HepG2 (cell line): ENCODE measurements at regions not wholly inside any gene's neighbourhood (a gene's known extent, or its start where the extent isn't known, plus 50 kb on each side); places are given as distances from the start of the nearest gene placed in this dataset.

Experiments used
- ATAC-seq: fragments of 200-7000 bp; cut with Tn5 transposase; 3 replicates; pipeline ENCODE4 v1.9.1; 2020; ENCODE audit warnings: mild to moderate bottlenecking, moderate library complexity
- BruUV-seq: library from RNA; stranded (reverse); fragments of 400-500 nt; replicated peaks from 2 replicates; lab custom pipeline; 2021; lab: Mats Ljungman, UMichigan
- CTCF ChIA-PET: fragments of 300-600 bp; formaldehyde crosslinking; extraction: SDS; loops from one replicate; lab custom pipeline; 2021; ENCODE audit warnings: low total read pairs, inconsistent platforms, low intra/inter-chr PET ratio; lab: Yijun Ruan, JAX
- POLR2A ChIA-PET: fragments of 350-600 bp; sonication (Branson Sonifier 250); formaldehyde crosslinking; loops from one replicate; lab custom pipeline; 2020; ENCODE audit warnings: antibody characterized with exemption, inconsistent platforms; lab: Yijun Ruan, JAX
- DNase-seq: peaks from one replicate; pipeline ENCODE4 v3.0.0-alpha.2; 2015; ENCODE audit warnings: low spot score
- FAIRE-seq: peaks from 3 replicates; lab custom pipeline; 2011; peaks lifted over from hg19 to GRCh38; lab: Jason Lieb, UNC
- H2AFZ ChIP-seq: one replicate; pipeline ENCODE4 v1.6.1; 2011; ENCODE audit warnings: low read length, inconsistent platforms
- H3K27ac ChIP-seq: fragments of 300-600 bp; 3 replicates; pipeline ENCODE4 v1.8.0; 2011; ENCODE audit warnings: mixed run types, mild to moderate bottlenecking, mixed read lengths, low read length, inconsistent platforms; ENCODE audit not compliant: insufficient read depth; ENCODE audit errors: extremely low read length
- H3K27me3 ChIP-seq, 2 experiments: fragments of 200-600 bp in 1 of 2; 2 replicates in 1 of 2; 3 replicates in 1 of 2; pipeline versions ENCODE4 v1.6.0 to v1.8.0; 2011; ENCODE audit warnings: low read length in 2 of 2, mild to moderate bottlenecking in 2 of 2, moderate library complexity in 2 of 2, inconsistent platforms in 1 of 2; ENCODE audit not compliant: insufficient read depth in 2 of 2, control insufficient read depth in 1 of 2
- H3K36me3 ChIP-seq, 2 experiments: fragments of 200-600 bp in 1 of 2; replicated peaks in 1 of 2; 2 replicates in 1 of 2; 3 replicates in 1 of 2; pipeline versions ENCODE4 v1.5.1 to v1.8.0; 2011; ENCODE audit warnings: low read length in 2 of 2, inconsistent platforms in 1 of 2; ENCODE audit not compliant: insufficient read depth in 2 of 2, control insufficient read depth in 1 of 2
- H3K4me1 ChIP-seq: 2 replicates; pipeline ENCODE4 v1.5.1; 2012; ENCODE audit warnings: low read length, inconsistent platforms; ENCODE audit not compliant: insufficient read depth
- H3K4me2 ChIP-seq: 2 replicates; pipeline ENCODE4 v1.6.0; 2011; ENCODE audit warnings: low read depth, low read length, inconsistent platforms
- H3K4me3 ChIP-seq, 3 experiments: fragments of 200-600 bp in 1 of 3; sonication (generic), shearing (Covaris generic) in 1 of 3; replicated peaks in 1 of 3; 2 replicates each; pipeline ENCODE4 v1.5.1; 2011 to 2016; ENCODE audit warnings: low read length in 3 of 3, inconsistent platforms in 2 of 3, low read depth in 2 of 3, mild to moderate bottlenecking in 2 of 3, control low read depth in 1 of 3, mixed read lengths in 1 of 3; ENCODE audit not compliant: insufficient read depth in 1 of 3
- H3K79me2 ChIP-seq: one replicate; pipeline ENCODE4 v1.6.1; 2011; ENCODE audit warnings: low read length, inconsistent platforms; ENCODE audit not compliant: insufficient read depth
- H3K9ac ChIP-seq: 2 replicates; pipeline ENCODE4 v1.6.0; 2011; ENCODE audit warnings: mild to moderate bottlenecking, low read depth, low read length, inconsistent platforms; ENCODE audit not compliant: insufficient read depth
- H3K9me3 ChIP-seq: 2 replicates; pipeline ENCODE4 v1.5.1; 2012; ENCODE audit warnings: mild to moderate bottlenecking, low read length
- H4K20me1 ChIP-seq: 2 replicates; pipeline ENCODE4 v1.6.0; 2011; ENCODE audit warnings: inconsistent platforms, mild to moderate bottlenecking, low read length, moderate library complexity; ENCODE audit not compliant: insufficient read depth
- EZH2 ChIP-seq: conservative IDR thresholded peaks from 2 replicates; pipeline ENCODE4 v1.6.1; 2012; ENCODE audit warnings: mild to moderate bottlenecking, low read depth, low read length, moderate library complexity
- FOSL2 ChIP-seq: sonication (generic); formaldehyde crosslinking; IDR thresholded peaks from 2 replicates; pipeline ENCODE4 v1.4.0; 2020; ENCODE audit warnings: missing genetic modification reagents
- GABPB1 ChIP-seq: IDR thresholded peaks from 2 replicates; pipeline ENCODE4 v1.6.1; 2016; ENCODE audit warnings: mild to moderate bottlenecking, missing genetic modification reagents, moderate library complexity, missing compliant biosample characterization
- MNT ChIP-seq: fragments of 450-650 bp; IDR thresholded peaks from 2 replicates; pipeline ENCODE4 v1.6.1; 2016
- SNRNP70 ChIP-seq: fragments of 200-400 bp; formaldehyde crosslinking; IDR thresholded peaks from 2 replicates; pipeline ENCODE4 v1.6.1; 2017; ENCODE audit warnings: mild to moderate bottlenecking, low read depth, low read length, moderate library complexity
- TSC22D2 ChIP-seq: sonication (generic); formaldehyde crosslinking; IDR thresholded peaks from 2 replicates; pipeline ENCODE4 v1.5.1; 2020; ENCODE audit warnings: missing genetic modification reagents, mild to moderate bottlenecking, borderline replicate concordance
- ZNF18 ChIP-seq: sonication (generic); formaldehyde crosslinking; IDR thresholded peaks from 2 replicates; pipeline ENCODE4 v1.8.0; 2022; ENCODE audit warnings: mild to moderate bottlenecking, missing genetic modification reagents; ENCODE audit not compliant: insufficient replicate concordance
- WGBS: methylation state at CpG from one replicate; pipeline ENCODE4 v1.1.6; 2017; ENCODE audit warnings: low lambda C conversion rate; 5-methylcytosine and 5-hydroxymethylcytosine counted together
- in situ Hi-C: cut with HindIII; loops from 2 replicates; pipeline ENCODE4 v1.10.0; 2017; ENCODE audit warnings: low pct_unique_long_range_greater_than_20kb; ENCODE audit not compliant: extremely low pct_ligation_motif_present
- intact Hi-C: fragments of 100-400 bp; cut with micrococcal nuclease; formaldehyde crosslinking; loops from one replicate; pipeline ENCODE4 v1.10.0; 2022; ENCODE audit not compliant: unreplicated experiment

GRCh38 chr2:107303964-107304363 lies 418.0 kb upstream of the ST6GAL2 start:
- WGBS = 0% methylated on average over 2 of the region's 2 CpGs
- Histone ChIP-seq H2AFZ (no peak overlapping the region), H3K9me3 (no peaks in the 10 kb centered on the region; the same call in 1 of the 2 replicates), H4K20me1 (no peaks in the 10 kb centered on the region), H3K4me3 (no peak overlapping the region), H3K27ac (no peak overlapping the region), H3K9ac (no peak overlapping the region), H3K4me1 (no peaks in the 10 kb centered on the region), H3K4me2 (no peak overlapping the region), H3K79me2 (no peaks in the 10 kb centered on the region), H3K27me3 (no peaks in the 10 kb centered on the region), H3K36me3 (no peaks in the 10 kb centered on the region)
- ChIA-PET CTCF (no interaction called here), POLR2A (no interaction called here)
- DNase-seq = no peak
- no peak for ATAC-seq
- no TSS peak for BruUV-seq
- in situ Hi-C loops (no loop called here), intact Hi-C loops (no loop called here)
- FAIRE-seq = no peak
- no peak for TF ChIP-seq GABPB1
- peak; percentile 47; the same call in 1 of the 2 replicates for TF ChIP-seq MNT
- TF ChIP-seq SNRNP70 = no peak
- TF ChIP-seq FOSL2 (CRISPR knock-in tag) = 0 out of 2 replicates have a peak, but pooled peaks have one; percentile 12
- TF ChIP-seq, all 625 proteins: peak for 2

GRCh38 chr2:107305966-107306365 lies 420.0 kb upstream of the ST6GAL2 start:
- Histone ChIP-seq H3K4me2 (no peak overlapping the region), H2AFZ (no peak overlapping the region), H3K27me3 (no peaks in the 10 kb centered on the region), H3K4me3 (no peak overlapping the region), H3K4me1 (no peaks in the 10 kb centered on the region), H3K9me3 (peaks cover 5% of the 10 kb centered on the region; the same call in 1 of the 2 replicates), H3K79me2 (no peaks in the 10 kb centered on the region), H3K9ac (no peak overlapping the region), H3K27ac (no peak overlapping the region), H3K36me3 (no peaks in the 10 kb centered on the region), H4K20me1 (no peaks in the 10 kb centered on the region)
- POLR2A ChIA-PET = no interaction called here
- BruUV-seq = no TSS peak
- FAIRE-seq (no peak), ATAC-seq (no peak), DNase-seq (no peak)
- 9% methylated on average over 4 of the region's 4 CpGs for WGBS
- in situ Hi-C loops (no loop called here), intact Hi-C loops (no loop called here)
- no peak for TF ChIP-seq ZNF18 (CRISPR knock-in tag)
- no peak for TF ChIP-seq FOSL2 (CRISPR knock-in tag)
- no peak for TF ChIP-seq TSC22D2 (CRISPR knock-in tag)
- no peak for TF ChIP-seq EZH2
- CTCF ChIA-PET = no interaction called here
